Pancreas (tissue), 10 donors: ENCODE measurements at regions not wholly inside any gene's neighbourhood (a gene's known extent, or its start where the extent isn't known, plus 50 kb on each side); places are given as distances from the start of the nearest gene placed in this dataset.

Experiments
- ATAC-seq, 4 donors: fragments of 200-7000 bp; cut with Tn5 transposase; one replicate each; pipeline versions ENCODE4 v1.8.0 to v1.9.1; 2020; ENCODE audit warnings: mild to moderate bottlenecking in 4 of 4, moderate library complexity in 4 of 4
- DNase-seq, 6 donors: peaks; one replicate each; pipeline ENCODE4 v3.0.0-alpha.2; 2020
- FAIRE-seq: peaks from 2 replicates; lab custom pipeline; 2012; peaks lifted over from hg19 to GRCh38; lab: Jason Lieb, UNC
- H3K27ac ChIP-seq, 4 donors: fragments of 200-600 bp; sonication (generic); 1 replicate in 3 of 4; 2 replicates in 1 of 4; pipeline versions ENCODE4 v1.5.0 to v1.8.0; 2020
- H3K27me3 ChIP-seq, 4 donors: fragments of 200-600 bp; one replicate each; pipeline ENCODE4 v1.8.0; 2021
- H3K36me3 ChIP-seq, 3 donors: fragments of 200-600 bp; sonication (generic) in 1 of 3; one replicate each; pipeline versions ENCODE4 v1.5.0 to v1.8.0; 2020 to 2021
- H3K4me1 ChIP-seq, 3 donors: fragments of 200-600 bp; one replicate each; pipeline ENCODE4 v1.8.0; 2021
- H3K4me3 ChIP-seq, 4 donors: fragments of 200-600 bp; sonication (generic) in 2 of 4; one replicate each; pipeline versions ENCODE4 v1.5.0 to v1.8.0; 2020 to 2021
- H3K9me3 ChIP-seq, 4 donors: fragments of 200-600 bp; one replicate each; pipeline ENCODE4 v1.8.0; 2021
- CTCF ChIP-seq, 4 donors: fragments of 200-600 bp; sonication (generic) in 3 of 4; IDR thresholded peaks; one replicate each; pipeline versions ENCODE4 v1.5.0 to v1.8.0; 2021; ENCODE audit warnings: antibody characterized with exemption in 4 of 4
- WGBS, 2 donors: extraction: QIAGEN DNeasy Blood & Tissue Kit; methylation state at CpG; one replicate each; pipeline ENCODE4 v1.1.7; 2013; 5-methylcytosine and 5-hydroxymethylcytosine counted together
- intact Hi-C, 3 donors: fragments of 100-400 bp; cut with DNase I; formaldehyde crosslinking; loops; one replicate each; pipeline versions ENCODE4 v1.11.1 to v1.14.2; 2022
- donor health status: healthy with polysubstance abuse.
- donor health status: DM: no; HTN: no; CAD: no; lungs with moderate emphysema.
- donor health status: DM: no; HTN: no; CAD: no.
- donor health status: control.
- donor health status: control.
- donor health status: Bipolar disorder and iron deficiency.
- donor health status: DM: yes; HTN: yes; CAD: no.
- donor health status: DM: no; HTN: no; CAD: no.
- donor health status: DM: no; HTN: no; CAD: no.
- donor health status: DM: yes; HTN: yes; CAD: no.

- no peak for TF ChIP-seq CTCF (IDR thresholded peaks at IDR 0.05)
- Histone ChIP-seq H3K9me3 (no peaks in the 10 kb centered on the region), H3K36me3 (no peaks in the 10 kb centered on the region), H3K27ac (no peak overlapping the region), H3K27me3 (no peaks in the 10 kb centered on the region), H3K4me1 (no peaks in the 10 kb centered on the region), H3K4me3 (no peak overlapping the region)
- intact Hi-C loops: no loop called here
- DNase-seq: no peak
- FAIRE-seq: no peak
- 41 to 49% methylated on average over 7 of the region's 7 CpGs for WGBS, 2 donors
- ATAC-seq: no peak
Observed at GRCh38 chr1:5009376-5010065, 355.1 kb downstream of the AJAP1 start.

- no peak for ATAC-seq
- WGBS, 2 donors: 74 to 77% methylated on average over 6 of the region's 6 CpGs
- no peak overlapping the region for H3K27ac ChIP-seq
- no peaks in the 10 kb centered on the region for H3K4me1 ChIP-seq
- DNase-seq: no peak
- FAIRE-seq: no peak
- H3K4me3 ChIP-seq: no peak overlapping the region
- no peaks in the 10 kb centered on the region for H3K9me3 ChIP-seq
- intact Hi-C loops: no loop called here
- TF ChIP-seq CTCF (IDR thresholded peaks at IDR 0.05): no peak
- no peaks in the 10 kb centered on the region for H3K27me3 ChIP-seq
- H3K36me3 ChIP-seq: no peaks in the 10 kb centered on the region
Observed at GRCh38 chr1:5005171-5005570, 350.8 kb downstream of the AJAP1 start.

DNA sequence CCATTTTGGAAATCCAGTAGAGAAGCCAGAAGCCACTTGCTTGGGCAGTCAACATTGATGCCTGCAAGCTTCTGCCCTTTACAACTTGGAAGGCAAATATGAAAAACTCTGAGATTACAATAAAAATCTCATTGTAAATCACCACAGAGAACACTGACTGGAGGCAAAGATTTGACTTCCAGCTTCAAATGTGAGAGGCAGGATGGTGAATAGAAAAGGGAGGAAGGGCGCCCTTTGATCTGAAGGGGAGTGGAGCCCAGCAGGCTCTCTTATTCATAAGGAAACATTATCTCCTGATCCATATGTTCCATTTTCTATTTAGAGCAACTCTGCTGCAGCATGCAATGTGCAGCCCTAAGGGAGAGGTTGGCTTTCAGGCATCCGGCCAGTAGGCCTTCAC lies 348.3 kb downstream of the AJAP1 start:
- Histone ChIP-seq H3K27ac (no peak overlapping the region), H3K9me3 (no peaks in the 10 kb centered on the region), H3K4me3 (no peak overlapping the region), H3K4me1 (no peaks in the 10 kb centered on the region), H3K36me3 (no peaks in the 10 kb centered on the region), H3K27me3 (no peaks in the 10 kb centered on the region)
- no peak for FAIRE-seq
- intact Hi-C loops: no loop called here
- 77 to 82% methylated on average over 2 of the region's 2 CpGs for WGBS, 2 donors
- TF ChIP-seq CTCF (IDR thresholded peaks at IDR 0.05): no peak
- no peak for ATAC-seq
- DNase-seq: no peak

DNA sequence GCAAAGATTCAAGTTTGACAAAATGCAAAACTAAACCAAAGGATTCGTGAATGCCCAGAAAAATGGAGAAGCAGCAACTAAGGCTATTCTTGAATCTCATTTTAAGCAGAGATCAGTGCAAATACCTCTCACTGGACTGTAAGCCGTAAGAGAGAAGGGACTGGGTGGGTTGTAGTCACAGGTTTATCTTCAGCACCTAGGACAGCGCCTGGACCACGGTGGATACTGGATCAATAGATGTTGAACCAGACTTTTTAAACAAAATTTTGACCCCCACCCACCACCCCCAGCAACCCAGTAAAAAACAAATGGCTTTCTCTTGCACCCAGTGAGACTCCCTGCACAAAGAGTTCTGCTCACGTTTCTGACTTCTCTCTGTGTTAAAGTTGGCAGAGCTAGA lies 347.1 kb downstream of the AJAP1 start:
- ATAC-seq (no peak), FAIRE-seq (no peak), DNase-seq (no peak)
- H3K4me1 ChIP-seq: no peaks in the 10 kb centered on the region
- TF ChIP-seq CTCF (IDR thresholded peaks at IDR 0.05): no peak
- no peak overlapping the region for H3K27ac ChIP-seq
- H3K27me3 ChIP-seq: no peaks in the 10 kb centered on the region
- 36 to 38% methylated on average over 5 of the region's 5 CpGs for WGBS, 2 donors
- H3K9me3 ChIP-seq: no peaks in the 10 kb centered on the region
- intact Hi-C loops: no loop called here
- H3K36me3 ChIP-seq: no peaks in the 10 kb centered on the region
- no peak overlapping the region for H3K4me3 ChIP-seq

GRCh38 chr1:4986306-4986705 lies 331.9 kb downstream of the AJAP1 start:
- FAIRE-seq: no peak

More at GRCh38 chr1:4986306-4986705, 331.9 kb downstream of the AJAP1 start:
- WGBS, 2 donors: 39 to 40% methylated on average over 5 of the region's 5 CpGs
- H3K4me1 ChIP-seq: no peaks in the 10 kb centered on the region
- H3K36me3 ChIP-seq: no peaks in the 10 kb centered on the region
- TF ChIP-seq CTCF (IDR thresholded peaks at IDR 0.05): no peak
- no peaks in the 10 kb centered on the region for H3K27me3 ChIP-seq
- H3K9me3 ChIP-seq: no peaks in the 10 kb centered on the region
- H3K4me3 ChIP-seq: no peak overlapping the region
- ATAC-seq: no peak
- H3K27ac ChIP-seq: no peak overlapping the region
- DNase-seq: no peak
- intact Hi-C loops: no loop called here
